ENCODE measurements at regions not wholly inside any gene's neighbourhood (a gene's known extent, or its start where the extent isn't known, plus 50 kb on each side); places are given as distances from the start of the nearest gene placed in this dataset.

DNA sequence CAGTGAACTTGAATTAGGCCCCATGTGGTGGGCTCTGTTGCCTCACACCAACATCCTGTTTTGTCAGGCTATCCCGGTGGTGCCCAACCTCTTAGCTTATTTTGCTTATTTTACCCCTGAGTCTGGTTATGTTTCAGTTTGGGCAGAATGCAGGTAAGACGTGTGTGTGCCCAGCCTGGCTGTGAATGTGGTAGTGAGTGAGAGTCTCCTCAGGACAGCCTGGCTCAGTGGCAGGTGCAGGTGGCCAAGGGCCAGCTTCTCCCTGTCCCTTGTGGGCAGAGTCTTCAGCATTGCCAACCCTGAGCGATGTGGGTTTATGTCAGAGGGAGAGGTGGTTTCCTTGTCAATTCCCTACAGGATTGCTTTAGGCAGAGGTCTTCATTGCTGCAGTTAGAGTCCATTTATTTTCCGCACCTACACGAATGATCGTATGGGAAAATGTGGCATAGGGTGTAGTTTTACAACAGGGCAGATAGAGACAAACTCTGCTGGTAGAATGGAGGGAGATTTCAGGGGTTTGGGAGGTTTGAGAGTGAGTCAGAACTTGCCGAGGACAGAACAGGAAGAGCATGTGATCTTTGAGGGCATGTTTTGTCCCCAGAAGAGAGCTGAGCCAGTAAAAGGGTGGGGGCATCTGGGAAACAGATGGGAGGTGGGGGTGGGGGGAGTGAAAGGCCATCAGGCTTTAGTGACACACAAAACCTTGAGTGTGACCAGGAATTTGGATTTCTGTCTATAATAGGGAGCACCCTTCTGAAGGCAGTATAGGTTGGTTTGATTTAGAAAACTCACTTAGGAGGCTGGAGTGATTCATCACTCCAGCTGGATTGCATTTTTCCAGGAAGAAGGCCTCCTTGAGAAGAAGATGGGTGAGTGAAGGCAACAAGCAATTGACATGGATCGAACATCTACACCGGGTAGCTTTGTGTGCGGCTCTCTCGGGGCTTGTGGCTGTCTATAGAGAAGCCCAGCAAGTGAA, 156.2 kb upstream of the CELF4 start:
- H3K4me3 ChIP-seq (ENCODE audit: control insufficient read depth, low read depth, low read length), result no peak overlapping the region
- no peak for TF ChIP-seq CTCF (conservative IDR thresholded peaks at IDR 0.05; ENCODE audit: control insufficient read depth, insufficient read depth, low read depth, low read length)
- no peak for DNase-seq (ENCODE audit: low read depth)

DNA sequence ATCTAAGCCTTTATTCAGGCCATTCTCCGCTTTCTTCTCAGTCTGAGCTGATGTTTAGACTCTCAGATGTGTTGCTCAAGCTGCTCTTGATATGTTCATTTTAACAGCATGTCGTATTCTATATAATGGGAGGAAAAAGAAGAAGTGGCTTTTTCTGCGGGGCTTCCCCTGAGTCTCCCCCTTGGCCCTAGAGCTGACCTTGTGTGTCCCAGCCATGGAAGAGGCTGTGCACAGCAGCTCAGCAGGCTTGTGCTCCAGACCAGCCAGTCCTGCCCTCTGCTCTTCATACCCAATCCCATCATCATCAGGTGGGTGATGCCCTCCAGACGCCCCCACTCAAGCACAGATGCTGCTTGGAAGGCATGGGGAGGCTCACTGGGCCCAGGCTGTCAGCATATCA, 155.1 kb upstream of the CELF4 start:
- H3K4me3 ChIP-seq (ENCODE audit: control insufficient read depth, low read depth, low read length), result no peak overlapping the region
- no peak for TF ChIP-seq CTCF (conservative IDR thresholded peaks at IDR 0.05; ENCODE audit: control insufficient read depth, insufficient read depth, low read depth, low read length)
- DNase-seq (ENCODE audit: low read depth), result no peak

DNA sequence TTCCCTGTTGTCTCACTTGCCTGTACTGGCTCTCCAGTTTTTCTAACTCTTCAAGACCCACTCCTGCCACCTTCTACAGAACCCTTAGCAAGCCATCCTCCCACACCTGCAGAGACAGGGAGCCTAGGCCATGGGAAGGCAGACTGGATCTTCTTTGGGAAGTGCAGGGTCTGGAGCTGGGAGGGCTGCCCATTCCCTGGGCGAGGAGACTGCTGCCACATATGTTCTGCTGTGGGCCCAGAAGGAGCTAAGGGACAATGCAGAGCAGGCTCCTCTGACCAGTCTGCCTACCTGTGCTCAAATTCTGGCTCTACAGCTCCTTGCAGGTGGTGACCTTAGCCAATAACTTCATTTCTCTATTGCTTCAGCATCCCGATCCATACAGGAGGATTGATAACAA, 152.1 kb upstream of the CELF4 start:
- TF ChIP-seq CTCF (conservative IDR thresholded peaks at IDR 0.05; ENCODE audit: control insufficient read depth, insufficient read depth, low read depth, low read length), result no peak
- H3K4me3 ChIP-seq (ENCODE audit: control insufficient read depth, low read depth, low read length), result no peak overlapping the region
- no peak for DNase-seq (ENCODE audit: low read depth)

DNA sequence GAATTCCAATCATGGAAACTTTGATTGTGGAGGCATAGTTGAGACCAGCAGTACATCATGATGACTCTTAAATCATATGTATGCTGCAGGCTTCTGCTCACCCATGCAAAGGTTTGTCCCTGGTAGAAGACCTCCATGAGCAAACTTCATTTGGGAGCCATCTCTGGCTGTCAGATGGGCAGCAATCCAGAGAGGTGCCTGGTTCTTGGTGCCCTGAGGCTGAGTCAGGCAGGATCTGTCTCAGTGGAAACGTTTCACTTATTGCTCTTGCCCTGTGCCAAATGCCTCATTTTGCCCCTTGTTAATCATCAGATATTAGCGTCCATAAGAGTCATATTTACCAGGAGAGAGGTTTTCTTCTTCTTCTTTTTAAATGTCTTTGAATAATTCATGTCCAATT, 151.5 kb upstream of the CELF4 start:
- no peak for TF ChIP-seq CTCF (conservative IDR thresholded peaks at IDR 0.05; ENCODE audit: control insufficient read depth, insufficient read depth, low read depth, low read length)
- no peak overlapping the region for H3K4me3 ChIP-seq (ENCODE audit: control insufficient read depth, low read depth, low read length)
- DNase-seq (ENCODE audit: low read depth), result no peak

GRCh38 chr18:37716106-37716735, 150.6 kb upstream of the CELF4 start:
- H3K4me3 ChIP-seq (ENCODE audit: control insufficient read depth, low read depth, low read length), result no peak overlapping the region
- DNase-seq (ENCODE audit: low read depth), result no peak
- TF ChIP-seq CTCF (conservative IDR thresholded peaks at IDR 0.05; ENCODE audit: control insufficient read depth, insufficient read depth, low read depth, low read length), result no peak

DNA sequence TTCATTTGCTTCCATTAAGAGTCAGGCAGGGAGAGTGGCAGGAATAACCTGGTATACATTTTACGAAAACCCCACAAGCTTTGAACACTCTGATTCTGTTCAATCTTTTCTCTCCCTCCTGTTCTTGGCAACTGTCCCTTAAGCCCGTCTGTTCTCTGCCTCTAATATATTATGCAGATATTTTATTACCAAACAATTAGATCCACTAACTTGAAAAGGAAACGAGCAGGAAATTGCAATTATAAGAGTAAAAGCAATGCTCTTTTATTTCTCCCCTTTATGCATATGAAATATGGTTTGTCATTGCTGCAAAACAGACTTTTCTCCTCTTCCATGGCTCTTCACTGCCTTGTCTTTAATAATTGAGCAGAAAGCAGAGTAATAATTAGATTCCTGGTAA, 149.1 kb upstream of the CELF4 start:
- no peak for TF ChIP-seq CTCF (conservative IDR thresholded peaks at IDR 0.05; ENCODE audit: control insufficient read depth, insufficient read depth, low read depth, low read length)
- no peak overlapping the region for H3K4me3 ChIP-seq (ENCODE audit: control insufficient read depth, low read depth, low read length)

More for the DNA sequence above, 149.1 kb upstream of the CELF4 start:
- DNase-seq (ENCODE audit: low read depth), result no peak

Data from fibroblast of mammary gland (primary cell).